ENCODE measurements at regions not wholly inside any gene's neighbourhood (a gene's known extent, or its start where the extent isn't known, plus 50 kb on each side); places are given as distances from the start of the nearest gene placed in this dataset.

DNA sequence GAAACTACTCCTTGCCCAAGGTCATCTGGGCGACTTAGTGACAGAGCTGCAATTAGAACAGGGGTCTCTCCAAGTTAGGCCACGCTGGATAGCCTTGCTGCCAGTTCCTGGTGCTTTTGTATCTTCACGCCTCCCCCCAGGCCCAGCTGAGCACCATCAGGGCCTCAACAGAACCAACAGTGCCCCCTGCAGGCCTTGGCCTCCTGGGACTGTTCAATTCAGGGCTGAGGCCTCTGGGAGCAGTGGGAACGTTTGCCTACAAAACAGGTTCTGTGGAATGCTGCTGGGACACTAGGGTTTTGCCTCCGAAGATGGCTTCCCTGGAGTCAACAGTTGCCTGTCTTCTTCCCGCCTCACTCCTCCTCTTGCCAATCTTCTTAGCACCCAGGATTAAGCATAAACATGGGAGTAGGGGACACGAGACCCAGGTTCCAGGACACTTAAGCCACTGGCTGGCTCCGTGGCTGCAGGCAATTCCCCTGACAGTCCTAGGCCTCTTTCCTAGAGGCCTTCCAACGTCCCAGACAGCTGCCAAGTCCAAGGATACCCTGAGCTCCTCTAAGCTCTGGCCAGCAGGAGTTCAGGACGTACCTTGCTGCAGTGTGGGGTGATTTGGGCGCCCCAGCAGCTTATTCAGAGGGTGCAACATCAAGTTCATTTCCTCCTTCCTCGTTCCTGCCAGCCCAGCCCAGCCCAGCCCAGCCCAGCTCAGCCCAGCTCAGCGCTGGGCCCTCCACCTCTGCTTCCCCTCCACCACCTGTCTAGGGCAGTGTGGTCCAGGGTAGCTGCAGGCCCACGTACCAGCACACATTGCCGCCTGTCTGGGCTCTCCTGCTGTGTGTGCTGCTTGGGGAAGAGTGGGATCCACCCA is 246.6 kb upstream of the RPL38 start (continued):
- TF ChIP-seq ZNF589 (CRISPR knock-in tag; conservative IDR thresholded peaks at IDR 0.05), result no peak
- TF ChIP-seq ZNF160 (CRISPR knock-in tag; IDR thresholded peaks at IDR 0.05), result no peak
- TF ChIP-seq HNF1B (CRISPR knock-in tag; IDR thresholded peaks at IDR 0.05), result 0 out of 2 replicates have a peak, but pooled peaks have one; percentile 25
- no peak for TF ChIP-seq ZNF552 (CRISPR knock-in tag; IDR thresholded peaks at IDR 0.05; ENCODE audit: borderline replicate concordance)
- TF ChIP-seq, protein P1, sequence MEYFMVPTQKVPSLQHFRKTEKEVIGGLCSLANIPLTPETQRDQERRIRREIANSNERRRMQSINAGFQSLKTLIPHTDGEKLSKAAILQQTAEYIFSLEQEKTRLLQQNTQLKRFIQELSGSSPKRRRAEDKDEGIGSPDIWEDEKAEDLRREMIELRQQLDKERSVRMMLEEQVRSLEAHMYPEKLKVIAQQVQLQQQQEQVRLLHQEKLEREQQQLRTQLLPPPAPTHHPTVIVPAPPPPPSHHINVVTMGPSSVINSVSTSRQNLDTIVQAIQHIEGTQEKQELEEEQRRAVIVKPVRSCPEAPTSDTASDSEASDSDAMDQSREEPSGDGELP (IDR thresholded peaks at IDR 0.05; ENCODE audit: borderline replicate concordance, low read depth), result peak; percentile 84
- TF ChIP-seq, protein P2, sequence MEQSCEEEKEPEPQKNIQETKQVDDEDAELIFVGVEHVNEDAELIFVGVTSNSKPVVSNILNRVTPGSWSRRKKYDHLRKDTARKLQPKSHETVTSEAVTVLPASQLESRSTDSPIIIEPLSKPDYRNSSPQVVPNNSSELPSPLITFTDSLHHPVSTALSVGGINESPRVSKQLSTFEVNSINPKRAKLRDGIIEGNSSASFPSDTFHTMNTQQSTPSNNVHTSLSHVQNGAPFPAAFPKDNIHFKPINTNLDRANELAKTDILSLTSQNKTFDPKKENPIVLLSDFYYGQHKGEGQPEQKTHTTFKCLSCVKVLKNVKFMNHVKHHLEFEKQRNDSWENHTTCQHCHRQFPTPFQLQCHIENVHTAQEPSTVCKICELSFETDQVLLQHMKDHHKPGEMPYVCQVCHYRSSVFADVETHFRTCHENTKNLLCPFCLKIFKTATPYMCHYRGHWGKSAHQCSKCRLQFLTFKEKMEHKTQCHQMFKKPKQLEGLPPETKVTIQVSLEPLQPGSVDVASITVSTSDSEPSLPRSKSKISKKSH (CRISPR knock-in tag; IDR thresholded peaks at IDR 0.05; ENCODE audit: borderline replicate concordance), result no peak

GRCh38 chr17:73957564-73957963 is 245.9 kb upstream of the RPL38 start:
- Histone ChIP-seq H3K27me3 (ENCODE audit: control insufficient read depth in 1 of 2, insufficient read depth in 2 of 2, low read length in 2 of 2) (peaks cover 3 to 17% of the 10 kb centered on the region in 2 experiments; a peak in 4 of 5 replicates), H2AFZ (ENCODE audit: low read length) (no peak overlapping the region), H3K27ac (ENCODE audit: extremely low read length, insufficient read depth, low read length) (no peak overlapping the region), H3K4me3 (replicated peaks in 1 of 3; ENCODE audit: insufficient read depth in 1 of 3, low read depth in 2 of 3, low read length in 3 of 3) (no peak overlapping the region), H3K4me2 (ENCODE audit: low read depth, low read length) (no peak overlapping the region), H3K79me2 (ENCODE audit: insufficient read depth, low read length) (no peaks in the 10 kb centered on the region), H3K9ac (ENCODE audit: insufficient read depth, low read depth, low read length) (no peak overlapping the region), H4K20me1 (ENCODE audit: insufficient read depth, low read length) (no peaks in the 10 kb centered on the region), H3K9me3 (ENCODE audit: low read length) (0 out of 2 replicates have a peak, but pooled peaks cover 7% of the 10 kb centered on the region), H3K36me3 (replicated peaks in 1 of 2; ENCODE audit: control insufficient read depth in 1 of 2, insufficient read depth in 2 of 2, low read length in 2 of 2) (no peaks in the 10 kb centered on the region), H3K4me1 (ENCODE audit: insufficient read depth, low read length) (no peaks in the 10 kb centered on the region)
- no peak for FAIRE-seq
- in situ Hi-C loops (cut with HindIII; ENCODE audit: extremely low pct_ligation_motif_present, low pct_unique_long_range_greater_than_20kb) (loop anchor here (10.0 to 25.0 kb wide), 2 partner anchors 313 to 520 kb away; partner anchors contain the start of gene SDK2), intact Hi-C loops (cut with micrococcal nuclease; ENCODE audit: unreplicated experiment) (loop anchor here (5.0 kb wide), 2 partner anchors 305 to 360 kb away; no protein-coding TSS in a partner anchor)
- BruUV-seq (replicated peaks), result no TSS peak
- POLR2A ChIA-PET, result no interaction called here
- CTCF ChIA-PET (ENCODE audit: low intra/inter-chr PET ratio, low total read pairs), result interaction anchor here (3.0 kb wide), 1 partner anchor 528 kb away, joined by 22 read pairs; no protein-coding TSS in a partner anchor
- WGBS (ENCODE audit: low lambda C conversion rate), result 23% methylated on average over 6 of the region's 6 CpGs
- ATAC-seq, result no peak
- no peak for DNase-seq (ENCODE audit: low spot score)
- TF ChIP-seq GZF1 (CRISPR knock-in tag; IDR thresholded peaks at IDR 0.05) (no peak), NFIB (CRISPR knock-in tag; IDR thresholded peaks at IDR 0.05; ENCODE audit: borderline replicate concordance) (no peak), STAT6 (CRISPR knock-in tag; IDR thresholded peaks at IDR 0.05; ENCODE audit: borderline replicate concordance) (no peak), ZNF549 (CRISPR knock-in tag; IDR thresholded peaks at IDR 0.05) (no peak), MEIS2 (CRISPR knock-in tag; IDR thresholded peaks at IDR 0.05) (no peak)
- TF ChIP-seq, protein P3, sequence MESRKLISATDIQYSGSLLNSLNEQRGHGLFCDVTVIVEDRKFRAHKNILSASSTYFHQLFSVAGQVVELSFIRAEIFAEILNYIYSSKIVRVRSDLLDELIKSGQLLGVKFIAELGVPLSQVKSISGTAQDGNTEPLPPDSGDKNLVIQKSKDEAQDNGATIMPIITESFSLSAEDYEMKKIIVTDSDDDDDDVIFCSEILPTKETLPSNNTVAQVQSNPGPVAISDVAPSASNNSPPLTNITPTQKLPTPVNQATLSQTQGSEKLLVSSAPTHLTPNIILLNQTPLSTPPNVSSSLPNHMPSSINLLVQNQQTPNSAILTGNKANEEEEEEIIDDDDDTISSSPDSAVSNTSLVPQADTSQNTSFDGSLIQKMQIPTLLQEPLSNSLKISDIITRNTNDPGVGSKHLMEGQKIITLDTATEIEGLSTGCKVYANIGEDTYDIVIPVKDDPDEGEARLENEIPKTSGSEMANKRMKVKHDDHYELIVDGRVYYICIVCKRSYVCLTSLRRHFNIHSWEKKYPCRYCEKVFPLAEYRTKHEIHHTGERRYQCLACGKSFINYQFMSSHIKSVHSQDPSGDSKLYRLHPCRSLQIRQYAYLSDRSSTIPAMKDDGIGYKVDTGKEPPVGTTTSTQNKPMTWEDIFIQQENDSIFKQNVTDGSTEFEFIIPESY (CRISPR knock-in tag; IDR thresholded peaks at IDR 0.05), result no peak

Data from HepG2 (cell line).